ENCODE measurements at regions not wholly inside any gene's neighbourhood (a gene's known extent, or its start where the extent isn't known, plus 50 kb on each side); places are given as distances from the start of the nearest gene placed in this dataset.

DNA sequence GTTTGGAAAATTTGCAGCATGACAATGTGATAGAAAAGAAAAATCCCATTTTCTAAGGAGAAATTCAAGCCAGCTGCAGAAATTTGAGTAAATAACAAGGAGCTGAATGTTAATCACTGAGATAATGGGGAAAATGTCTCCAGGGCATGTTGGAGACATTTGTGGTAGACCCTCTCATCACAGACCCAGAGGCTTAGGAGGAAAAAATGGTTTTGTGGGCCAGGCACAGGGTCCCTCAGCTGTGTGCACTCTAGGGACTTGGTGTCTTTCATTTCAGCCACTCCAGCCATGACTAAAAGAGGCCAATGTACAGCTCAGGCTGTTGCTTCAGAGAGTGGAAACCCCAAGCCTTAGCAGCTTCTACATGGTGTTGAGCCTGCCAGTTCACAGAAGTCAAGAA is 111.4 kb upstream of the SYT10 start:
- ChIA-PET CTCF (no interaction called here), POLR2A (no interaction called here)
- ATAC-seq (ENCODE audit: poor library complexity) (no peak), DNase-seq (no peak)
- Mint-ChIP-seq H3K36me3 (ENCODE audit: low read depth) (no peaks in the 10 kb centered on the region), H3K9me3 (peaks cover 2% of the 10 kb centered on the region), H3K4me1 (ENCODE audit: low read depth) (no peaks in the 10 kb centered on the region), H3K27ac (no peak overlapping the region), H3K27me3 (no peaks in the 10 kb centered on the region), H3K4me3 (no peak overlapping the region)
- Histone ChIP-seq H3K4me3 (ENCODE audit: low read length) (no peak overlapping the region), H3K27me3 (ENCODE audit: control insufficient read depth in 1 of 2, insufficient read depth in 2 of 2, low read length in 2 of 2) (no peaks in the 10 kb centered on the region), H3K4me1 (ENCODE audit: insufficient read depth, low read length) (no peaks in the 10 kb centered on the region), H3K27ac (ENCODE audit: low read depth in 1 of 2, low read length in 2 of 2) (no peak overlapping the region), H3K36me3 (ENCODE audit: insufficient read depth, low read length) (no peaks in the 10 kb centered on the region), H3K9me3 (ENCODE audit: control insufficient read depth in 1 of 2, insufficient read depth in 1 of 2, low read length in 2 of 2) (no peaks in the 10 kb centered on the region)
- TF ChIP-seq, protein P1, sequence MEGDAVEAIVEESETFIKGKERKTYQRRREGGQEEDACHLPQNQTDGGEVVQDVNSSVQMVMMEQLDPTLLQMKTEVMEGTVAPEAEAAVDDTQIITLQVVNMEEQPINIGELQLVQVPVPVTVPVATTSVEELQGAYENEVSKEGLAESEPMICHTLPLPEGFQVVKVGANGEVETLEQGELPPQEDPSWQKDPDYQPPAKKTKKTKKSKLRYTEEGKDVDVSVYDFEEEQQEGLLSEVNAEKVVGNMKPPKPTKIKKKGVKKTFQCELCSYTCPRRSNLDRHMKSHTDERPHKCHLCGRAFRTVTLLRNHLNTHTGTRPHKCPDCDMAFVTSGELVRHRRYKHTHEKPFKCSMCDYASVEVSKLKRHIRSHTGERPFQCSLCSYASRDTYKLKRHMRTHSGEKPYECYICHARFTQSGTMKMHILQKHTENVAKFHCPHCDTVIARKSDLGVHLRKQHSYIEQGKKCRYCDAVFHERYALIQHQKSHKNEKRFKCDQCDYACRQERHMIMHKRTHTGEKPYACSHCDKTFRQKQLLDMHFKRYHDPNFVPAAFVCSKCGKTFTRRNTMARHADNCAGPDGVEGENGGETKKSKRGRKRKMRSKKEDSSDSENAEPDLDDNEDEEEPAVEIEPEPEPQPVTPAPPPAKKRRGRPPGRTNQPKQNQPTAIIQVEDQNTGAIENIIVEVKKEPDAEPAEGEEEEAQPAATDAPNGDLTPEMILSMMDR (IDR thresholded peaks at IDR 0.05): no peak
- intact Hi-C loops (cut with DNase I, micrococcal nuclease): no loop called here

DNA sequence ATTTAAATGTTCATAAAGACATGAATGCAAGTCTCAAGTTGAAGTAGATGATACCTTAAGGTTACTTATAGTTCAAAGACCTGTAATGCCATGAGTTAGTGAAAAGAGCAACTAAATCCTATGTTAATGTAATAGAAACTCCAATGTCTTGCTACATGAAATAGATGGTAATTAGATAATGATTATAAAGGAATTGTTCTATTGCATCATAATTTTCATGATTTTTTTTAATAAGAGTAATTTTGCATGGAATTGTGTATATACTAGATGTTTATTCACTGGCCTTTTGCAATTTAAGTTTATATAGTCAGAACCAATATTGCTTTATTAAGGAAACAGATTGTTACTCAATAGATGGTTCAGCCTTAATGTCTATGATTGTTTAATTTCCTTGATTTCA is 115.5 kb upstream of the SYT10 start:
- TF ChIP-seq, protein P1 (IDR thresholded peaks at IDR 0.05): no peak
- no peak overlapping the region for H3K27ac Mint-ChIP-seq
- ATAC-seq (ENCODE audit: poor library complexity): no peak
- ChIA-PET POLR2A (no interaction called here), CTCF (no interaction called here)
- H3K27me3 ChIP-seq (ENCODE audit: control insufficient read depth in 1 of 2, insufficient read depth in 2 of 2, low read length in 2 of 2): no peaks in the 10 kb centered on the region
- H3K27me3 Mint-ChIP-seq: no peaks in the 10 kb centered on the region
- no peaks in the 10 kb centered on the region for H3K9me3 Mint-ChIP-seq
- intact Hi-C loops (cut with DNase I, micrococcal nuclease): no loop called here
- no peak for DNase-seq
- no peaks in the 10 kb centered on the region for H3K36me3 Mint-ChIP-seq (ENCODE audit: low read depth)
- no peaks in the 10 kb centered on the region for H3K36me3 ChIP-seq (ENCODE audit: insufficient read depth, low read length)
- no peak overlapping the region for H3K27ac ChIP-seq (ENCODE audit: low read depth in 1 of 2, low read length in 2 of 2)
- no peaks in the 10 kb centered on the region for H3K9me3 ChIP-seq (ENCODE audit: control insufficient read depth in 1 of 2, insufficient read depth in 1 of 2, low read length in 2 of 2)
- no peaks in the 10 kb centered on the region for H3K4me1 ChIP-seq (ENCODE audit: insufficient read depth, low read length)
- H3K4me3 Mint-ChIP-seq: no peak overlapping the region
- H3K4me1 Mint-ChIP-seq (ENCODE audit: low read depth): no peaks in the 10 kb centered on the region
- H3K4me3 ChIP-seq (ENCODE audit: low read length): no peak overlapping the region

DNA sequence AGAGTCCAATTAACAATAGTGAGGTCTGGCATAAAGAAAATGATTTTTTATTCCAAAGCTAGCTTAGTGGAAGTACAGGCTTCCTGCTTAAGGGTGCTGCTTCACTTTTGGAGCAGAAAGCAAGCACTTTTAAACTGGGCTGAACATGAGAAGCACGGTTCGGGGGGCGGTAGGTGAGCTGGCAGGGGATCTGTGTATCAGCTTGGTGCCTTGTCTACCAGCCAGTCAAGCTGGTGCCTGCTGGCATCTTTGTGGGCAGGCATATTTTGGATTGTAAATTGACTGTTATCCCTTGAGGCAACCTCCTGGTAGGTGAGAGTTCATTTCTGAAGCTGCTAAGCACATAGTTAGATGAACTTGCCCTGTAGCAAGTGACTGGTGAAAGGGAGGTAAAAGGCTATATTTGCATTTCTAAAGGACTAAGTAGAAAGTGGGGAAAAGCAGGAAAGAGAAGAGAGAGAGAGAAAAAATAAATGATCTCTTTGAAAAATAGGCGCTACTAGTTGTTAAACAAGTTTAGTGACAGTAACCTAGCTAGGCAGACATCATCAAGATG is 121.1 kb upstream of the SYT10 start:
- no peak for DNase-seq
- no peaks in the 10 kb centered on the region for H3K27me3 ChIP-seq (ENCODE audit: control insufficient read depth in 1 of 2, insufficient read depth in 2 of 2, low read length in 2 of 2)
- no peak overlapping the region for H3K27ac ChIP-seq (ENCODE audit: low read depth in 1 of 2, low read length in 2 of 2)
- H3K4me3 ChIP-seq (ENCODE audit: low read length): no peak overlapping the region
- no peak for ATAC-seq (ENCODE audit: poor library complexity)
- H3K9me3 ChIP-seq (ENCODE audit: control insufficient read depth in 1 of 2, insufficient read depth in 1 of 2, low read length in 2 of 2): peaks cover 7 to 9% of the 10 kb centered on the region in 2 experiments
- H3K36me3 ChIP-seq (ENCODE audit: insufficient read depth, low read length): no peaks in the 10 kb centered on the region
- no peak overlapping the region for H3K4me3 Mint-ChIP-seq
- no peaks in the 10 kb centered on the region for H3K4me1 ChIP-seq (ENCODE audit: insufficient read depth, low read length)
- no peaks in the 10 kb centered on the region for H3K36me3 Mint-ChIP-seq (ENCODE audit: low read depth)
- H3K27me3 Mint-ChIP-seq: no peaks in the 10 kb centered on the region
- no peaks in the 10 kb centered on the region for H3K4me1 Mint-ChIP-seq (ENCODE audit: low read depth)
- intact Hi-C loops (cut with DNase I, micrococcal nuclease): no loop called here
- TF ChIP-seq, protein P1 (IDR thresholded peaks at IDR 0.05): no peak
- H3K9me3 Mint-ChIP-seq: peaks cover 14% of the 10 kb centered on the region
- no peak overlapping the region for H3K27ac Mint-ChIP-seq
- CTCF ChIA-PET: no interaction called here
- POLR2A ChIA-PET: no interaction called here
